DND-41 (cell line): ENCODE measurements at regions not wholly inside any gene's neighbourhood (a gene's known extent, or its start where the extent isn't known, plus 50 kb on each side); places are given as distances from the start of the nearest gene placed in this dataset.

ENCODE experiments used
- ATAC-seq: fragments of 200-7000 bp; cut with Tn5 transposase; 3 replicates; pipeline ENCODE4 v1.9.1; 2021; ENCODE audit warnings: low read depth; ENCODE audit not compliant: insufficient read depth
- DNase-seq: peaks from one replicate; pipeline ENCODE4 v3.0.0-alpha.2; 2020
- H2AFZ ChIP-seq: 2 replicates; pipeline ENCODE4 v1.6.0; 2012; ENCODE audit warnings: low read depth, low read length
- H3K27ac ChIP-seq: 2 replicates; pipeline ENCODE4 v1.5.1; 2012; ENCODE audit warnings: low read length, inconsistent platforms
- H3K27me3 ChIP-seq: fragments of 200-600 bp; sonication (generic); 2 replicates; pipeline ENCODE4 v1.6.0; 2012; ENCODE audit warnings: low read length, mild to moderate bottlenecking, inconsistent platforms; ENCODE audit not compliant: insufficient read depth, poor library complexity
- H3K36me3 ChIP-seq: 2 replicates; pipeline ENCODE4 v1.5.1; 2012; ENCODE audit warnings: low read length, inconsistent platforms; ENCODE audit not compliant: insufficient read depth
- H3K4me1 ChIP-seq: 2 replicates; pipeline ENCODE4 v1.5.1; 2012; ENCODE audit warnings: mild to moderate bottlenecking, low read length; ENCODE audit not compliant: insufficient read depth
- H3K4me2 ChIP-seq: 2 replicates; pipeline ENCODE4 v1.6.0; 2012; ENCODE audit warnings: mild to moderate bottlenecking, moderate library complexity, low read length, inconsistent platforms; ENCODE audit not compliant: insufficient read depth
- H3K4me3 ChIP-seq, 2 experiments: fragments of 200-600 bp in 1 of 2; shearing (Covaris generic) in 1 of 2; 2 replicates each; pipeline ENCODE4 v1.5.1; 2012 to 2016; ENCODE audit warnings: inconsistent platforms in 2 of 2, low read length in 2 of 2, mild to moderate bottlenecking in 2 of 2, low read depth in 1 of 2, moderate library complexity in 1 of 2
- H3K79me2 ChIP-seq: 2 replicates; pipeline ENCODE4 v1.6.0; 2012; ENCODE audit warnings: low read length, inconsistent platforms; ENCODE audit not compliant: insufficient read depth
- H3K9ac ChIP-seq: 2 replicates; pipeline ENCODE4 v1.6.0; 2012; ENCODE audit warnings: low read depth, mild to moderate bottlenecking, inconsistent platforms, low read length, moderate library complexity
- H3K9me3 ChIP-seq: 2 replicates; pipeline ENCODE4 v1.5.1; 2012; ENCODE audit warnings: low read length, moderate library complexity, mild to moderate bottlenecking, inconsistent platforms; ENCODE audit not compliant: insufficient read depth, severe bottlenecking
- H4K20me1 ChIP-seq: 2 replicates; pipeline ENCODE4 v1.6.0; 2012; ENCODE audit warnings: low read length; ENCODE audit not compliant: insufficient read depth
- EZH2 ChIP-seq: IDR thresholded peaks from 3 replicates; pipeline ENCODE4 v1.6.1; 2012; ENCODE audit warnings: borderline replicate concordance, low read depth, mild to moderate bottlenecking, moderate library complexity, low read length, inconsistent platforms; ENCODE audit not compliant: severe bottlenecking
- TF ChIP-seq, protein P1 (sequence below): IDR thresholded peaks from 2 replicates; pipeline ENCODE4 v1.5.1; 2012; ENCODE audit warnings: borderline replicate concordance, low read length, moderate library complexity, mild to moderate bottlenecking; ENCODE audit not compliant: poor library complexity, severe bottlenecking; ENCODE audit errors: extremely low read depth

DNA sequence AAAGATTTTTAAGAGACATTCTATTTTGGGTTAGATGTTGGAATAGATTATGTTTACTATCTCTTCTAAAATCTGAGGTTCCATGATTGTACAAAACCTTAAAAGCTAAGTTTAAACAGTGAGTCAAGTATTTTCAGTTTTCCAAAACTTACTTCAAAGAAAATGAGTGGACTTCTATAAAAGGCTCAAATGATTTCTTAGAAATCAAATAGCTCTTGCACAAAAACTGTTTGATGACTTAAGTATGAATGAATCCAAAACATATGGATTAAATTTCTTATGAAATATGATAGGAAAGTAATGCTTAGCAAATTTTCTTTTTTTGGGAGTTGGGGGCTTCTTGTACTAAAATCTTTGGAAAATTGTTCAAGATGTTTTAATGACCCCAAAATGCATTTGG is 837.3 kb upstream of the SLC35B3 start:
- Histone ChIP-seq H3K9me3 (no peaks in the 10 kb centered on the region), H3K4me3 (no peak overlapping the region), H3K4me2 (no peak overlapping the region), H3K36me3 (no peaks in the 10 kb centered on the region), H3K79me2 (no peaks in the 10 kb centered on the region), H3K27me3 (no peaks in the 10 kb centered on the region), H3K9ac (no peak overlapping the region), H2AFZ (no peak overlapping the region), H3K27ac (no peak overlapping the region), H3K4me1 (no peaks in the 10 kb centered on the region), H4K20me1 (no peaks in the 10 kb centered on the region)
- no peak for ATAC-seq
- DNase-seq, result no peak
- TF ChIP-seq, protein P1, sequence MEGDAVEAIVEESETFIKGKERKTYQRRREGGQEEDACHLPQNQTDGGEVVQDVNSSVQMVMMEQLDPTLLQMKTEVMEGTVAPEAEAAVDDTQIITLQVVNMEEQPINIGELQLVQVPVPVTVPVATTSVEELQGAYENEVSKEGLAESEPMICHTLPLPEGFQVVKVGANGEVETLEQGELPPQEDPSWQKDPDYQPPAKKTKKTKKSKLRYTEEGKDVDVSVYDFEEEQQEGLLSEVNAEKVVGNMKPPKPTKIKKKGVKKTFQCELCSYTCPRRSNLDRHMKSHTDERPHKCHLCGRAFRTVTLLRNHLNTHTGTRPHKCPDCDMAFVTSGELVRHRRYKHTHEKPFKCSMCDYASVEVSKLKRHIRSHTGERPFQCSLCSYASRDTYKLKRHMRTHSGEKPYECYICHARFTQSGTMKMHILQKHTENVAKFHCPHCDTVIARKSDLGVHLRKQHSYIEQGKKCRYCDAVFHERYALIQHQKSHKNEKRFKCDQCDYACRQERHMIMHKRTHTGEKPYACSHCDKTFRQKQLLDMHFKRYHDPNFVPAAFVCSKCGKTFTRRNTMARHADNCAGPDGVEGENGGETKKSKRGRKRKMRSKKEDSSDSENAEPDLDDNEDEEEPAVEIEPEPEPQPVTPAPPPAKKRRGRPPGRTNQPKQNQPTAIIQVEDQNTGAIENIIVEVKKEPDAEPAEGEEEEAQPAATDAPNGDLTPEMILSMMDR, result no peak
- no peak for TF ChIP-seq EZH2

DNA sequence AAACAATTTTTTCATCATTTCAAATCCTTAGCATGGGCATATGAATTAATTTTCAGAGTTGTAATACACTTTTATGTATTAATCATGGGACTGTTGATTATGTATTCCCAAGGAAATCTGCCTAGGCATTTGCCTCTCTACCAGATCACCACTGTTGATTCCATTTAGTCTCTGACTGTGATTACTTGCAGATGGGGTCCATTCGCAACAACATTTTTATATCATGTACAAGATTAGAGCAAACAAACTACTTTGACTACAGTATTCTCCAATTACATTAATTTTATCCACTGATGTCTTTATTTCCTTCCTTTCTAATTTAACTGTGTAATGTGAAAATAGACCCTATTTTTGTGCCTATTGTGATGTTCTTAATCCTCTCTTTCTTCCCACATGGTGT is 831.4 kb upstream of the SLC35B3 start:
- H4K20me1 ChIP-seq, result no peaks in the 10 kb centered on the region
- no peak overlapping the region for H2AFZ ChIP-seq
- H3K27me3 ChIP-seq, result no peaks in the 10 kb centered on the region
- no peak for TF ChIP-seq EZH2
- TF ChIP-seq, protein P1, result no peak
- no peak overlapping the region for H3K4me3 ChIP-seq
- H3K9ac ChIP-seq, result no peak overlapping the region
- DNase-seq, result no peak
- no peak overlapping the region for H3K27ac ChIP-seq
- H3K79me2 ChIP-seq, result no peaks in the 10 kb centered on the region
- ATAC-seq, result no peak
- peaks cover under 1% of the 10 kb centered on the region for H3K9me3 ChIP-seq
- H3K36me3 ChIP-seq, result no peaks in the 10 kb centered on the region
- H3K4me1 ChIP-seq, result no peaks in the 10 kb centered on the region
- H3K4me2 ChIP-seq, result no peak overlapping the region

DNA sequence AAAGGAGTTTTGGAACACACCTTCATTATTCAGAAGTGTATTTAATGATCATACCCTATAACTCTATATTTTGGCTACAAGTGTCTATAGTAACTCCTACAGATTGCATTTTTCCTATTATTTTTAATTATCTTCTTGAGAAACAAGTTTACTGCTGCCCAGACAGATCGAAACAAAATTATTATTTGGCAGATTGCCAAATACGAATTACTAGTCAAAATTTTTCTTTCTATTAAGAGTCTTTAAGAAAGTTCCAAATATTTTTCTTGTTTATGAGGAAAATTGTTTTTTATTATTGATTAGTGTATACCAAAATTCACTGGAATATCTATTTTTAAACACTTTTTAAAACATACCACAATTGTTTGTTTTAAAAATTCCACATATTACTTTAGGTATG is 821.9 kb upstream of the SLC35B3 start:
- no peak overlapping the region for H3K9ac ChIP-seq
- no peak overlapping the region for H3K4me2 ChIP-seq
- H3K79me2 ChIP-seq, result no peaks in the 10 kb centered on the region
- H4K20me1 ChIP-seq, result no peaks in the 10 kb centered on the region
- no peaks in the 10 kb centered on the region for H3K36me3 ChIP-seq
- H3K9me3 ChIP-seq, result peaks cover 10% of the 10 kb centered on the region
- no peaks in the 10 kb centered on the region for H3K27me3 ChIP-seq
- no peak overlapping the region for H3K4me3 ChIP-seq
- TF ChIP-seq, protein P1, result no peak
- no peak for TF ChIP-seq EZH2
- no peak overlapping the region for H3K27ac ChIP-seq
- DNase-seq, result no peak
- H3K4me1 ChIP-seq, result no peaks in the 10 kb centered on the region
- no peak for ATAC-seq
- no peak overlapping the region for H2AFZ ChIP-seq

DNA sequence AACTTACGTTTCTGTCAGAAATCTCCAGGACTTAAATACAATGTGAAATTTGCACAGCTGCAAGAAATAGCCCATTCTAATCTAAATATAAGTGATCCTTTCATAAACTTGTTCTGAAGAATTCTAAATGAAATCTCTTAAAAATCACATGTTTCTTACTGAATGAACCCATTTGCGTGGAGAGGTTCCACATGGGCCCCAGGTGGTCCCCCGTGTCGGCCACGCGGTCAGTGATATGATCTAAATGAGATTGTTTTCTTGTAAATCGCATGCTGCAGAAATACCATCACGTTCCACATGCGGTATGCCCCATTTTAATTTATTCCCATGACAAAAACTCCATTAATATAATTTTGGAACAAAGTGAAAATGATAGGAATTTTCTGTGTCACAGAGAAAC is 818.9 kb upstream of the SLC35B3 start:
- TF ChIP-seq EZH2, result no peak
- TF ChIP-seq, protein P1, result no peak
- Histone ChIP-seq H3K4me3 (no peak overlapping the region), H2AFZ (no peak overlapping the region), H3K9me3 (no peaks in the 10 kb centered on the region), H3K79me2 (no peaks in the 10 kb centered on the region), H4K20me1 (no peaks in the 10 kb centered on the region), H3K4me2 (no peak overlapping the region), H3K9ac (no peak overlapping the region), H3K27ac (no peak overlapping the region), H3K27me3 (no peaks in the 10 kb centered on the region), H3K36me3 (no peaks in the 10 kb centered on the region), H3K4me1 (no peaks in the 10 kb centered on the region)
- ATAC-seq (no peak), DNase-seq (no peak)
